ENCODE measurements at regions not wholly inside any gene's neighbourhood (a gene's known extent, or its start where the extent isn't known, plus 50 kb on each side); places are given as distances from the start of the nearest gene placed in this dataset.

GRCh38 chr3:152622811-152623167 is 212.1 kb upstream of the P2RY1 start:
- Histone ChIP-seq H3K9me3 (ENCODE audit: control insufficient read depth, insufficient read depth, low read length) (no peaks in the 10 kb centered on the region), H3K4me2 (ENCODE audit: low read length) (no peak overlapping the region), H3K79me2 (ENCODE audit: control insufficient read depth, low read length) (no peaks in the 10 kb centered on the region), H3F3A (ENCODE audit: control insufficient read depth, insufficient read depth) (no peaks in the 10 kb centered on the region), H4K20me1 (ENCODE audit: control insufficient read depth, insufficient read depth, low read depth, low read length) (no peaks in the 10 kb centered on the region), H3K27me3 (ENCODE audit: control insufficient read depth, low read length) (peaks cover 2% of the 10 kb centered on the region; the same call in 1 of the 2 replicates), H3K4me3 (ENCODE audit: low read length) (no peak overlapping the region), H3K36me3 (ENCODE audit: control insufficient read depth, low read length) (no peaks in the 10 kb centered on the region), H3K9me2 (replicated peaks; ENCODE audit: control insufficient read depth, low read length) (no peaks in the 10 kb centered on the region), H3K4me1 (ENCODE audit: control insufficient read depth, low read length) (no peaks in the 10 kb centered on the region), H3K27ac (ENCODE audit: low read depth, low read length) (no peak overlapping the region)
- TF ChIP-seq, protein P1, sequence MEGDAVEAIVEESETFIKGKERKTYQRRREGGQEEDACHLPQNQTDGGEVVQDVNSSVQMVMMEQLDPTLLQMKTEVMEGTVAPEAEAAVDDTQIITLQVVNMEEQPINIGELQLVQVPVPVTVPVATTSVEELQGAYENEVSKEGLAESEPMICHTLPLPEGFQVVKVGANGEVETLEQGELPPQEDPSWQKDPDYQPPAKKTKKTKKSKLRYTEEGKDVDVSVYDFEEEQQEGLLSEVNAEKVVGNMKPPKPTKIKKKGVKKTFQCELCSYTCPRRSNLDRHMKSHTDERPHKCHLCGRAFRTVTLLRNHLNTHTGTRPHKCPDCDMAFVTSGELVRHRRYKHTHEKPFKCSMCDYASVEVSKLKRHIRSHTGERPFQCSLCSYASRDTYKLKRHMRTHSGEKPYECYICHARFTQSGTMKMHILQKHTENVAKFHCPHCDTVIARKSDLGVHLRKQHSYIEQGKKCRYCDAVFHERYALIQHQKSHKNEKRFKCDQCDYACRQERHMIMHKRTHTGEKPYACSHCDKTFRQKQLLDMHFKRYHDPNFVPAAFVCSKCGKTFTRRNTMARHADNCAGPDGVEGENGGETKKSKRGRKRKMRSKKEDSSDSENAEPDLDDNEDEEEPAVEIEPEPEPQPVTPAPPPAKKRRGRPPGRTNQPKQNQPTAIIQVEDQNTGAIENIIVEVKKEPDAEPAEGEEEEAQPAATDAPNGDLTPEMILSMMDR (IDR thresholded peaks at IDR 0.05; ENCODE audit: low read depth, low read length, poor library complexity, severe bottlenecking): no peak
- TF ChIP-seq EZH2phosphoT487 (IDR thresholded peaks at IDR 0.05; ENCODE audit: borderline replicate concordance, low read length): no peak

DNA sequence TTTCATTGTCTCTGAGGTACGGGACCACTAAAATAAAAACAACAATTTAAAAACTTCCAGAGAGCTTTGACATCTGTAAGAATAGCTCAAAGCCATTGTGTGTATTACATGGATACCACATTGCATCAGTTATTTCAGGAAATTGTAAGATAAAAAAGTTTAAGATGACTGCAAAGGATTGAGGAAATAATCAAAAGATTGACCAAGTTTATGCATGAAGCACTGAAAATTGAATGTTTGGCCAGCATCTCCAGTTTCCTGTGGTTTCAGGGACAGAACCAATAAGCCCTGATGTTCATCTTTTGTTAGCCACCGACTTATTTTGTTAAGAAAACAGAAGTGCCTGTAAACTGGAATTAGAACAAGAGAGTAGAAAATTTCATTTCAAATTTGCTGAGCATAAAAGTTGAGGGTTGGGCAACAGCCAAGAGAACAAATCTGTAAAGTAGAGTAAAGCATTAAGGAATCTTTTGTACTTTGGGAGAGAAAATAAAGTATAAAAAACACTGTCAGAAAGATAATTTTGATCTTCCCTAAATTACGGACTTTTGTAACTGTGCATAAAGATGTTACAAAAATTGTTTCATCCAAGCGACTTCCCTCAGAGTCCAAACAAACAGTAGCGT is 211.5 kb upstream of the P2RY1 start:
- Histone ChIP-seq H3K36me3 (ENCODE audit: control insufficient read depth, low read length) (no peaks in the 10 kb centered on the region), H3K9me3 (ENCODE audit: control insufficient read depth, insufficient read depth, low read length) (no peaks in the 10 kb centered on the region), H3K27me3 (ENCODE audit: control insufficient read depth, low read length) (peaks cover 2% of the 10 kb centered on the region; the same call in 1 of the 2 replicates), H3K4me2 (ENCODE audit: low read length) (no peak overlapping the region), H3K9me2 (replicated peaks; ENCODE audit: control insufficient read depth, low read length) (no peaks in the 10 kb centered on the region), H3K27ac (ENCODE audit: low read depth, low read length) (no peak overlapping the region), H3K79me2 (ENCODE audit: control insufficient read depth, low read length) (no peaks in the 10 kb centered on the region), H3K4me1 (ENCODE audit: control insufficient read depth, low read length) (no peaks in the 10 kb centered on the region), H3K4me3 (ENCODE audit: low read length) (no peak overlapping the region), H4K20me1 (ENCODE audit: control insufficient read depth, insufficient read depth, low read depth, low read length) (no peaks in the 10 kb centered on the region), H3F3A (ENCODE audit: control insufficient read depth, insufficient read depth) (no peaks in the 10 kb centered on the region)
- TF ChIP-seq, protein P1 (IDR thresholded peaks at IDR 0.05; ENCODE audit: low read depth, low read length, poor library complexity, severe bottlenecking): no peak
- no peak for TF ChIP-seq EZH2phosphoT487 (IDR thresholded peaks at IDR 0.05; ENCODE audit: borderline replicate concordance, low read length)

DNA sequence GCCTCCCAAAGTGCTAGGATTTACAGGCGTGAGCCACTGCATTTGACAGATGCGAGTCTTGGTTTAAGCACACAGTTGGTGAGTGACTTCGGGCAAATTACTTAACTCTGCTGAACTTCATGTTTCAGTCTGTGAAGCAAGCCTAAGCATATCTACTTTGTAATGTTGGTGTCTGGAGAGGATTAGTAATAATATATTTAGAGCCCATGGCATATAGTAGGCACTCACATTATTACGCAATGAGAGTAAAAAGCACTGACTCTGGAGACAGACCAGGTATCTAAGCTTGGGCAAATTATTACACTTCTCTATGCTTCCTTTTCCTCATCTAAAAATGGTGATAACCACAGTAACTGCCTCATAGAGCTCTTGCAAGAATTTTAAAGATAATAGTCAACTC is 208.7 kb upstream of the P2RY1 start:
- H3K9me3 ChIP-seq (ENCODE audit: control insufficient read depth, insufficient read depth, low read length): no peaks in the 10 kb centered on the region
- H3K4me3 ChIP-seq (ENCODE audit: low read length): no peak overlapping the region
- H3K4me1 ChIP-seq (ENCODE audit: control insufficient read depth, low read length): no peaks in the 10 kb centered on the region
- H3K27me3 ChIP-seq (ENCODE audit: control insufficient read depth, low read length): peaks cover 2% of the 10 kb centered on the region; the same call in 1 of the 2 replicates
- no peaks in the 10 kb centered on the region for H3F3A ChIP-seq (ENCODE audit: control insufficient read depth, insufficient read depth)
- no peaks in the 10 kb centered on the region for H4K20me1 ChIP-seq (ENCODE audit: control insufficient read depth, insufficient read depth, low read depth, low read length)
- no peak for TF ChIP-seq EZH2phosphoT487 (IDR thresholded peaks at IDR 0.05; ENCODE audit: borderline replicate concordance, low read length)
- TF ChIP-seq, protein P1 (IDR thresholded peaks at IDR 0.05; ENCODE audit: low read depth, low read length, poor library complexity, severe bottlenecking): no peak
- no peak overlapping the region for H3K27ac ChIP-seq (ENCODE audit: low read depth, low read length)
- H3K36me3 ChIP-seq (ENCODE audit: control insufficient read depth, low read length): no peaks in the 10 kb centered on the region
- no peaks in the 10 kb centered on the region for H3K79me2 ChIP-seq (ENCODE audit: control insufficient read depth, low read length)
- H3K9me2 ChIP-seq (replicated peaks; ENCODE audit: control insufficient read depth, low read length): no peaks in the 10 kb centered on the region
- H3K4me2 ChIP-seq (ENCODE audit: low read length): no peak overlapping the region
